ENCODE measurements at regions not wholly inside any gene's neighbourhood (a gene's known extent, or its start where the extent isn't known, plus 50 kb on each side); places are given as distances from the start of the nearest gene placed in this dataset.

DNA sequence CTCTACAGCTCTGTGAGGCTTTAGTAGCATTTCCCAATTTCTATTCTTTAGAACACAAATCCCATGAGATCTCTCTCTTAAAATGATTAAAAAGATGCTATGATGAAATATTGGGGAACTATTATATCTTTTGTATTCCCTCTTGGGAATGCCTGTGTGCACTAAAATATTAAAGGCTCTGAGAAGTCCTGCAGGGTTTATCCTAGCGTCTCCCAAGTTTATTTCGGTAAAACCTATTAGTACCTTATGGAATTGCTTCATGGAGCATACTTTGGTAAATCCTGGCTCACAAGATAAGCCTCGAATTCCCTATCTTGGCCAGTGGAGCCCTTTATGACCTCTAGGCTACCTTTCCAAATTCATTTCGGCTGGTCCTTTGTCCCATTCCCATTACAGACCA lies 306.8 kb downstream of the VRK1 start:
- H3K27me3 ChIP-seq (ENCODE audit: insufficient read depth, poor library complexity, severe bottlenecking): no peaks in the 10 kb centered on the region
- H3K4me3 ChIP-seq (replicated peaks; ENCODE audit: insufficient read depth, low read length): no peak overlapping the region
- TF ChIP-seq CTCF (IDR thresholded peaks at IDR 0.05; ENCODE audit: insufficient read depth, low read length) (no peak), POLR2AphosphoS5 (IDR thresholded peaks at IDR 0.05; ENCODE audit: low read depth) (no peak), SPI1 (IDR thresholded peaks at IDR 0.05; ENCODE audit: borderline replicate concordance, low read depth) (no peak), GABPA (IDR thresholded peaks at IDR 0.05; ENCODE audit: low read depth) (no peak)
- TF ChIP-seq, protein P1, sequence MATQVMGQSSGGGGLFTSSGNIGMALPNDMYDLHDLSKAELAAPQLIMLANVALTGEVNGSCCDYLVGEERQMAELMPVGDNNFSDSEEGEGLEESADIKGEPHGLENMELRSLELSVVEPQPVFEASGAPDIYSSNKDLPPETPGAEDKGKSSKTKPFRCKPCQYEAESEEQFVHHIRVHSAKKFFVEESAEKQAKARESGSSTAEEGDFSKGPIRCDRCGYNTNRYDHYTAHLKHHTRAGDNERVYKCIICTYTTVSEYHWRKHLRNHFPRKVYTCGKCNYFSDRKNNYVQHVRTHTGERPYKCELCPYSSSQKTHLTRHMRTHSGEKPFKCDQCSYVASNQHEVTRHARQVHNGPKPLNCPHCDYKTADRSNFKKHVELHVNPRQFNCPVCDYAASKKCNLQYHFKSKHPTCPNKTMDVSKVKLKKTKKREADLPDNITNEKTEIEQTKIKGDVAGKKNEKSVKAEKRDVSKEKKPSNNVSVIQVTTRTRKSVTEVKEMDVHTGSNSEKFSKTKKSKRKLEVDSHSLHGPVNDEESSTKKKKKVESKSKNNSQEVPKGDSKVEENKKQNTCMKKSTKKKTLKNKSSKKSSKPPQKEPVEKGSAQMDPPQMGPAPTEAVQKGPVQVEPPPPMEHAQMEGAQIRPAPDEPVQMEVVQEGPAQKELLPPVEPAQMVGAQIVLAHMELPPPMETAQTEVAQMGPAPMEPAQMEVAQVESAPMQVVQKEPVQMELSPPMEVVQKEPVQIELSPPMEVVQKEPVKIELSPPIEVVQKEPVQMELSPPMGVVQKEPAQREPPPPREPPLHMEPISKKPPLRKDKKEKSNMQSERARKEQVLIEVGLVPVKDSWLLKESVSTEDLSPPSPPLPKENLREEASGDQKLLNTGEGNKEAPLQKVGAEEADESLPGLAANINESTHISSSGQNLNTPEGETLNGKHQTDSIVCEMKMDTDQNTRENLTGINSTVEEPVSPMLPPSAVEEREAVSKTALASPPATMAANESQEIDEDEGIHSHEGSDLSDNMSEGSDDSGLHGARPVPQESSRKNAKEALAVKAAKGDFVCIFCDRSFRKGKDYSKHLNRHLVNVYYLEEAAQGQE (IDR thresholded peaks at IDR 0.05; ENCODE audit: insufficient replicate concordance, low read depth): no peak
- H3K27ac ChIP-seq (replicated peaks): no peak overlapping the region
- DNase-seq (ENCODE audit: low read depth in 1 of 2, low spot score in 1 of 2): no peak

- TF ChIP-seq GABPA (IDR thresholded peaks at IDR 0.05; ENCODE audit: low read depth) (no peak), CTCF (IDR thresholded peaks at IDR 0.05; ENCODE audit: insufficient read depth, low read length) (no peak), POLR2AphosphoS5 (IDR thresholded peaks at IDR 0.05; ENCODE audit: low read depth) (no peak), SPI1 (IDR thresholded peaks at IDR 0.05; ENCODE audit: borderline replicate concordance, low read depth) (no peak)
- TF ChIP-seq, protein P1 (IDR thresholded peaks at IDR 0.05; ENCODE audit: insufficient replicate concordance, low read depth): no peak
- Histone ChIP-seq H3K27ac (replicated peaks) (no peak overlapping the region), H3K4me3 (replicated peaks; ENCODE audit: insufficient read depth, low read length) (no peak overlapping the region), H3K27me3 (ENCODE audit: insufficient read depth, poor library complexity, severe bottlenecking) (no peaks in the 10 kb centered on the region)
- no peak for DNase-seq (ENCODE audit: low read depth in 1 of 2, low spot score in 1 of 2)
Observed at GRCh38 chr14:97106166-97106565, 309.0 kb downstream of the VRK1 start.

- no peak overlapping the region for H3K27ac ChIP-seq (replicated peaks)
- H3K4me3 ChIP-seq (replicated peaks; ENCODE audit: insufficient read depth, low read length): no peak overlapping the region
- H3K27me3 ChIP-seq (ENCODE audit: insufficient read depth, poor library complexity, severe bottlenecking): no peaks in the 10 kb centered on the region
- TF ChIP-seq POLR2AphosphoS5 (IDR thresholded peaks at IDR 0.05; ENCODE audit: low read depth): no peak
- TF ChIP-seq GABPA (IDR thresholded peaks at IDR 0.05; ENCODE audit: low read depth): no peak
- TF ChIP-seq CTCF (IDR thresholded peaks at IDR 0.05; ENCODE audit: insufficient read depth, low read length): no peak
- TF ChIP-seq, protein P1 (IDR thresholded peaks at IDR 0.05; ENCODE audit: insufficient replicate concordance, low read depth): no peak
- no peak for TF ChIP-seq SPI1 (IDR thresholded peaks at IDR 0.05; ENCODE audit: borderline replicate concordance, low read depth)
- DNase-seq (ENCODE audit: low read depth in 1 of 2, low spot score in 1 of 2): no peak
Observed at GRCh38 chr14:97106609-97107008, 309.4 kb downstream of the VRK1 start.
